ENCODE measurements at regions not wholly inside any gene's neighbourhood (a gene's known extent, or its start where the extent isn't known, plus 50 kb on each side); places are given as distances from the start of the nearest gene placed in this dataset.

- H3K27me3 ChIP-seq (ENCODE audit: insufficient read depth, low read length), result no peaks in the 10 kb centered on the region
These were observed 1008.8 kb upstream of the DIAPH2 start for GRCh38 chrX:95675794-95676193.

GRCh38 chrX:95678679-95679078 is 1006.0 kb upstream of the DIAPH2 start:
- Histone ChIP-seq H3K36me3 (ENCODE audit: insufficient read depth, low read length) (no peaks in the 10 kb centered on the region), H3K27me3 (ENCODE audit: insufficient read depth, low read length) (no peaks in the 10 kb centered on the region), H3K4me1 (ENCODE audit: control insufficient read depth, insufficient read depth, low read length, unreplicated experiment) (no peaks in the 10 kb centered on the region), H3K4me3 (ENCODE audit: low read depth, low read length) (no peak overlapping the region), H3K79me2 (ENCODE audit: control insufficient read depth, insufficient read depth, low read length, unreplicated experiment) (no peaks in the 10 kb centered on the region), H2AFZ (ENCODE audit: low read length, unreplicated experiment) (no peak overlapping the region), H3K27ac (ENCODE audit: low read depth, low read length) (no peak overlapping the region)

More at GRCh38 chrX:95675794-95676193, 1008.8 kb upstream of the DIAPH2 start:
- H3K4me3 ChIP-seq (ENCODE audit: low read depth, low read length), result no peak overlapping the region
- H3K79me2 ChIP-seq (ENCODE audit: control insufficient read depth, insufficient read depth, low read length, unreplicated experiment), result no peaks in the 10 kb centered on the region
- H3K4me1 ChIP-seq (ENCODE audit: control insufficient read depth, insufficient read depth, low read length, unreplicated experiment), result no peaks in the 10 kb centered on the region
- no peak overlapping the region for H2AFZ ChIP-seq (ENCODE audit: low read length, unreplicated experiment)
- no peak overlapping the region for H3K27ac ChIP-seq (ENCODE audit: low read depth, low read length)
- no peaks in the 10 kb centered on the region for H3K36me3 ChIP-seq (ENCODE audit: insufficient read depth, low read length)

DNA sequence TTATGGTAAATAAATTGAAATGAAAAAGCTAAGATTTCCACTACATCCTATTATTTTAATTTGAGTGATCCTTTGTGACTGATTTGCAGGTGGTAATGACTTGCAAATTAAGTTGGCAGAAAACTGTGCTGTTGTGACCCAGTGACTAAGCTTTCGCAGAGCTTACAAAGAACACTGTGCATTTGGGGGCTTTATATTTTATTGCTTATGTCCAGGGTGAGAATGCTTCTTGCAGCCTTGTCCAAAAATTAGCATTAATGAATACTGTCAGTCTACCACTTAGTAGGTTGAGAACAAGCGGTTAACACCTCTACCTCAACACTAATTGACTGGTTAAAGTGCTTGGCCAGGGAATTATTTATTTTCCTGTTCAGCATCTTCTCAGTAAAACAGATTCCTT is 991.3 kb upstream of the DIAPH2 start:
- no peaks in the 10 kb centered on the region for H3K36me3 ChIP-seq (ENCODE audit: insufficient read depth, low read length)
- H3K27me3 ChIP-seq (ENCODE audit: insufficient read depth, low read length), result no peaks in the 10 kb centered on the region
- no peaks in the 10 kb centered on the region for H3K79me2 ChIP-seq (ENCODE audit: control insufficient read depth, insufficient read depth, low read length, unreplicated experiment)
- no peak overlapping the region for H3K27ac ChIP-seq (ENCODE audit: low read depth, low read length)
- no peaks in the 10 kb centered on the region for H3K4me1 ChIP-seq (ENCODE audit: control insufficient read depth, insufficient read depth, low read length, unreplicated experiment)
- H3K4me3 ChIP-seq (ENCODE audit: low read depth, low read length), result no peak overlapping the region
- H2AFZ ChIP-seq (ENCODE audit: low read length, unreplicated experiment), result no peak overlapping the region

GRCh38 chrX:95703696-95704095 is 980.9 kb upstream of the DIAPH2 start:
- Histone ChIP-seq H3K4me3 (ENCODE audit: low read depth, low read length) (no peak overlapping the region), H3K27me3 (ENCODE audit: insufficient read depth, low read length) (no peaks in the 10 kb centered on the region), H3K4me1 (ENCODE audit: control insufficient read depth, insufficient read depth, low read length, unreplicated experiment) (no peaks in the 10 kb centered on the region), H3K27ac (ENCODE audit: low read depth, low read length) (no peak overlapping the region), H2AFZ (ENCODE audit: low read length, unreplicated experiment) (no peak overlapping the region), H3K79me2 (ENCODE audit: control insufficient read depth, insufficient read depth, low read length, unreplicated experiment) (no peaks in the 10 kb centered on the region), H3K36me3 (ENCODE audit: insufficient read depth, low read length) (no peaks in the 10 kb centered on the region)

GRCh38 chrX:95716841-95717240 is 967.8 kb upstream of the DIAPH2 start:
- Histone ChIP-seq H2AFZ (ENCODE audit: low read length, unreplicated experiment) (no peak overlapping the region), H3K27me3 (ENCODE audit: insufficient read depth, low read length) (no peaks in the 10 kb centered on the region), H3K27ac (ENCODE audit: low read depth, low read length) (no peak overlapping the region), H3K4me3 (ENCODE audit: low read depth, low read length) (no peak overlapping the region), H3K4me1 (ENCODE audit: control insufficient read depth, insufficient read depth, low read length, unreplicated experiment) (no peaks in the 10 kb centered on the region), H3K79me2 (ENCODE audit: control insufficient read depth, insufficient read depth, low read length, unreplicated experiment) (no peaks in the 10 kb centered on the region), H3K36me3 (ENCODE audit: insufficient read depth, low read length) (no peaks in the 10 kb centered on the region)

DNA sequence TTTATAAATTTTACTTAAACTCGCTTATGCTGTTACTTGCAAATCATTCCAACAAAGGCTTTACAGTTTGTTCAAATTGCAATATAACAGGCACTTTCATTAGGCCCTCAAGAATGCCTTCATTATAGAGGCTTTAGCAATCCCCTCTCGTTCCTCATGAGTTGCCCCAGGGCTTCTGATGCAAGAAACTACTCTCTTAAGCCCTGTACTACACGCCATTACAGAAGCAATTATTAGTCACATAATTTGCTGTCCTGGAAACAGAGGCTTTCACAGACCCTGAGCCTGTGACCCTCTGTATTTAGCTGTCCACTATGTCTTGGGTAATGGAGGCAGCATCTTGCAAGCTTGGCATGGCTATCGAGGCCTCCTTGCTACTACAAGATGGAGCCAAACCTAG is 965.9 kb upstream of the DIAPH2 start:
- Histone ChIP-seq H2AFZ (ENCODE audit: low read length, unreplicated experiment) (no peak overlapping the region), H3K27me3 (ENCODE audit: insufficient read depth, low read length) (no peaks in the 10 kb centered on the region), H3K79me2 (ENCODE audit: control insufficient read depth, insufficient read depth, low read length, unreplicated experiment) (no peaks in the 10 kb centered on the region)

GRCh38 chrX:95721011-95721410 is 963.6 kb upstream of the DIAPH2 start:
- H3K79me2 ChIP-seq (ENCODE audit: control insufficient read depth, insufficient read depth, low read length, unreplicated experiment), result no peaks in the 10 kb centered on the region
- H3K27ac ChIP-seq (ENCODE audit: low read depth, low read length), result no peak overlapping the region
- H3K4me3 ChIP-seq (ENCODE audit: low read depth, low read length), result no peak overlapping the region
- no peak overlapping the region for H2AFZ ChIP-seq (ENCODE audit: low read length, unreplicated experiment)
- H3K4me1 ChIP-seq (ENCODE audit: control insufficient read depth, insufficient read depth, low read length, unreplicated experiment), result no peaks in the 10 kb centered on the region
- H3K27me3 ChIP-seq (ENCODE audit: insufficient read depth, low read length), result no peaks in the 10 kb centered on the region
- no peaks in the 10 kb centered on the region for H3K36me3 ChIP-seq (ENCODE audit: insufficient read depth, low read length)

More for the DNA sequence above, 965.9 kb upstream of the DIAPH2 start:
- Histone ChIP-seq H3K4me3 (ENCODE audit: low read depth, low read length) (no peak overlapping the region), H3K36me3 (ENCODE audit: insufficient read depth, low read length) (no peaks in the 10 kb centered on the region), H3K27ac (ENCODE audit: low read depth, low read length) (no peak overlapping the region), H3K4me1 (ENCODE audit: control insufficient read depth, insufficient read depth, low read length, unreplicated experiment) (no peaks in the 10 kb centered on the region)

DNA sequence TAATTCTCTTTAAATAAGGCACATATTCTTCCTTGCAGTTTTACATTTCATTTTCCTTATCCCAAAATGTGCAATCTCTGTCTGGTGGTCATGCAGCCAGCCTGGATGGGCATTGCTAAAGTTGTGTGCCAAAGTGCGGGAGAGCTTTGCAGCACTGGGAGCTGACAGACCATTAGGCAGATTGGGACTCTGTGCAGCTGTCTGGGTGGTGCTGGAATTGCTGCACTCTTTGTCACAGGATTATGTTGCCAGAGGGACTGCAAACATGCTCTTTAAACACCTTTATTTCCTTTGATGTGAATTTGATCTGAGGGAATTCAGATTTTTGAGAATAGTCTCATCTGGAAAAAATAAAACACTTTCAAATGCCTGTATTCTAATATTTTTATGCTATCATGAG is 956.2 kb upstream of the DIAPH2 start:
- no peak overlapping the region for H2AFZ ChIP-seq (ENCODE audit: low read length, unreplicated experiment)
- H3K36me3 ChIP-seq (ENCODE audit: insufficient read depth, low read length), result no peaks in the 10 kb centered on the region
- H3K4me3 ChIP-seq (ENCODE audit: low read depth, low read length), result no peak overlapping the region
- no peaks in the 10 kb centered on the region for H3K79me2 ChIP-seq (ENCODE audit: control insufficient read depth, insufficient read depth, low read length, unreplicated experiment)
- H3K27me3 ChIP-seq (ENCODE audit: insufficient read depth, low read length), result no peaks in the 10 kb centered on the region
- H3K27ac ChIP-seq (ENCODE audit: low read depth, low read length), result no peak overlapping the region
- H3K4me1 ChIP-seq (ENCODE audit: control insufficient read depth, insufficient read depth, low read length, unreplicated experiment), result no peaks in the 10 kb centered on the region

GRCh38 chrX:95729401-95729800 is 955.2 kb upstream of the DIAPH2 start:
- Histone ChIP-seq H3K79me2 (ENCODE audit: control insufficient read depth, insufficient read depth, low read length, unreplicated experiment) (no peaks in the 10 kb centered on the region), H3K36me3 (ENCODE audit: insufficient read depth, low read length) (no peaks in the 10 kb centered on the region), H2AFZ (ENCODE audit: low read length, unreplicated experiment) (no peak overlapping the region), H3K27me3 (ENCODE audit: insufficient read depth, low read length) (no peaks in the 10 kb centered on the region), H3K27ac (ENCODE audit: low read depth, low read length) (no peak overlapping the region), H3K4me1 (ENCODE audit: control insufficient read depth, insufficient read depth, low read length, unreplicated experiment) (no peaks in the 10 kb centered on the region), H3K4me3 (ENCODE audit: low read depth, low read length) (no peak overlapping the region)

DNA sequence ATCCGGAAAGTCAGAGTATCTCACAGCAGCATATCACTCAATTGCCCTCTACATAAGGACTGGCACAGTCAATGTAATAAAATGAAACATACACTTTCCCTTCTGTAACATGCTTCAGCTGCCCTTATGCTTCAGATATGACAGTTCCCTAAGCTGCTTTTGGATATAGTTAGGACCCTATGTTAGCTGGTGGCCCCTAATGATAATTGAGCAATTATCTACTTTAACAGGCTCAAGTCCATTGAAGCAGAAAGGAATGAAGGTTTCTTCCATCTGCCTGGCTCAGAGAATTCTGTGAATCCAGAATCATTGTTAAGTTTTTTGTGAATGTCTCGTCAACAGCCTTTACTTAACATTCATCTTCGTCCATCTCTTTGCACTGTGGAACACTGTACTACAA is 951.2 kb upstream of the DIAPH2 start:
- Histone ChIP-seq H3K79me2 (ENCODE audit: control insufficient read depth, insufficient read depth, low read length, unreplicated experiment) (no peaks in the 10 kb centered on the region), H3K27me3 (ENCODE audit: insufficient read depth, low read length) (no peaks in the 10 kb centered on the region), H3K36me3 (ENCODE audit: insufficient read depth, low read length) (no peaks in the 10 kb centered on the region), H3K4me1 (ENCODE audit: control insufficient read depth, insufficient read depth, low read length, unreplicated experiment) (no peaks in the 10 kb centered on the region), H3K4me3 (ENCODE audit: low read depth, low read length) (no peak overlapping the region), H2AFZ (ENCODE audit: low read length, unreplicated experiment) (no peak overlapping the region), H3K27ac (ENCODE audit: low read depth, low read length) (no peak overlapping the region)

DNA sequence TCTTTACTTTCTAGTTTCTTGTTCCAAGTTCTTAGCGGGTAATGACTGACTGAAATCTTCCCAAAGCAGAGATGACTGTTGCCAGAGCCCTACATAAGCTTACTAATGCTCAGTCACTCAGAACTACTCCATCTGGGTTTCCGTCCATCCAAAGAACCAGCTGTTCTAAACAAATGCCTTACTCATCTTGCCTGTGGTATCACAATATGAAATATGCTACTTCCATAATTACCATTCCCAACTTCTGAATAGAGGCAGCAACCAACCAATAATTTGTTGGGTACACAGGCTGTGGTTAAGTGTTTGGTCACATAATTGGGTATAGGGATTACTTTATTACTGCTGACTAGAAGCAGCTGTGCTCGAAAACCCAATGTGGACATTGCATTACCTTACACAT is 930.2 kb upstream of the DIAPH2 start:
- Histone ChIP-seq H3K27me3 (ENCODE audit: insufficient read depth, low read length) (no peaks in the 10 kb centered on the region), H3K27ac (ENCODE audit: low read depth, low read length) (no peak overlapping the region), H2AFZ (ENCODE audit: low read length, unreplicated experiment) (no peak overlapping the region)

More for the DNA sequence above, 930.2 kb upstream of the DIAPH2 start:
- no peaks in the 10 kb centered on the region for H3K79me2 ChIP-seq (ENCODE audit: control insufficient read depth, insufficient read depth, low read length, unreplicated experiment)
- no peaks in the 10 kb centered on the region for H3K4me1 ChIP-seq (ENCODE audit: control insufficient read depth, insufficient read depth, low read length, unreplicated experiment)
- no peak overlapping the region for H3K4me3 ChIP-seq (ENCODE audit: low read depth, low read length)
- H3K36me3 ChIP-seq (ENCODE audit: insufficient read depth, low read length), result no peaks in the 10 kb centered on the region

Measured in ACC112 (cell line).